Thyroid gland (tissue), 4 donors: ENCODE measurements at regions not wholly inside any gene's neighbourhood (a gene's known extent, or its start where the extent isn't known, plus 50 kb on each side); places are given as distances from the start of the nearest gene placed in this dataset.

Experiments used
- CTCF ChIP-seq, 6 experiments: fragments of 200-600 bp in 3 of 6; fragments of 450-650 bp in 3 of 6; sonication (generic) in 3 of 6; IDR thresholded peaks; one replicate each; pipeline ENCODE4 v1.5.1; 2016 to 2019; ENCODE audit warnings: antibody characterized with exemption in 6 of 6, mild to moderate bottlenecking in 2 of 6, inconsistent platforms in 1 of 6, moderate library complexity in 1 of 6
- POLR2A ChIP-seq, 2 donors: fragments of 450-650 bp; IDR thresholded peaks; one replicate each; pipeline ENCODE4 v1.6.1; 2017; ENCODE audit warnings: antibody characterized with exemption in 2 of 2, mild to moderate bottlenecking in 2 of 2, moderate library complexity in 1 of 2

GRCh38 chr7:20545016-20545415 is 70.5 kb upstream of the ABCB5 start:
- no peak for TF ChIP-seq CTCF (IDR thresholded peaks at IDR 0.05)
- no peak for TF ChIP-seq POLR2A (IDR thresholded peaks at IDR 0.05)
